GM21786 (cell line): ENCODE measurements at regions not wholly inside any gene's neighbourhood (a gene's known extent, or its start where the extent isn't known, plus 50 kb on each side); places are given as distances from the start of the nearest gene placed in this dataset.

Experiments
- ATAC-seq: cut with Tn5 transposase; IDR thresholded peaks from one replicate; pipeline ENCODE4 v1.9.1; 2021; ENCODE audit not compliant: unreplicated experiment

GRCh38 chr3:161796312-161796711 lies 299.7 kb downstream of the OTOL1 start:
- no peak for ATAC-seq

- no peak for ATAC-seq
Observed at GRCh38 chr3:161796780-161797179, 300.2 kb downstream of the OTOL1 start.

- ATAC-seq, result no peak
Observed at GRCh38 chr3:161798016-161798415, 301.4 kb downstream of the OTOL1 start.

- ATAC-seq, result no peak
Observed at GRCh38 chr3:161800985-161801559, 304.5 kb downstream of the OTOL1 start.

- no peak for ATAC-seq
Observed at GRCh38 chr3:161818106-161818505, 321.5 kb downstream of the OTOL1 start.

GRCh38 chr3:161821591-161821990 lies 325.0 kb downstream of the OTOL1 start:
- ATAC-seq, result no peak

GRCh38 chr3:161822291-161822690 lies 325.7 kb downstream of the OTOL1 start:
- no peak for ATAC-seq

- no peak for ATAC-seq
Observed at GRCh38 chr3:161823910-161824309, 327.3 kb downstream of the OTOL1 start.

GRCh38 chr3:161838021-161838420 lies 341.4 kb downstream of the OTOL1 start:
- no peak for ATAC-seq

GRCh38 chr3:161848376-161848775 lies 351.8 kb downstream of the OTOL1 start:
- no peak for ATAC-seq

- ATAC-seq, result peak; percentile 83
Observed at GRCh38 chr3:161851941-161852566, 355.4 kb downstream of the OTOL1 start.

- no peak for ATAC-seq
Observed at GRCh38 chr3:161852744-161853143, 356.1 kb downstream of the OTOL1 start.

- peak; percentile 61 for ATAC-seq
Observed at GRCh38 chr3:161854232-161854771, 357.7 kb downstream of the OTOL1 start.

GRCh38 chr3:161859057-161859456 lies 362.4 kb downstream of the OTOL1 start:
- ATAC-seq, result no peak

GRCh38 chr3:161859865-161860450 lies 363.4 kb downstream of the OTOL1 start:
- no peak for ATAC-seq

GRCh38 chr3:161863775-161864174 lies 367.2 kb downstream of the OTOL1 start:
- ATAC-seq, result no peak

GRCh38 chr3:161866176-161866575 lies 369.6 kb downstream of the OTOL1 start:
- ATAC-seq, result no peak

GRCh38 chr3:161875483-161875882 lies 378.9 kb downstream of the OTOL1 start:
- no peak for ATAC-seq

GRCh38 chr3:161879470-161879869 lies 382.9 kb downstream of the OTOL1 start:
- ATAC-seq, result no peak

GRCh38 chr3:161884830-161885229 lies 388.2 kb downstream of the OTOL1 start:
- no peak for ATAC-seq

- no peak for ATAC-seq
Observed at GRCh38 chr3:161890147-161890625, 393.6 kb downstream of the OTOL1 start.

GRCh38 chr3:161893972-161894371 lies 397.4 kb downstream of the OTOL1 start:
- no peak for ATAC-seq
